Breast epithelium (tissue), 4 donors: ENCODE measurements at regions not wholly inside any gene's neighbourhood (a gene's known extent, or its start where the extent isn't known, plus 50 kb on each side); places are given as distances from the start of the nearest gene placed in this dataset.

Source experiments
- DNase-seq, 2 donors: peaks; one replicate each; pipeline ENCODE4 v3.0.0-alpha.2; 2019; ENCODE audit warnings: low spot score in 2 of 2
- H3K27ac ChIP-seq, 2 donors: fragments of 200-600 bp; sonication (generic) in 1 of 2; one replicate each; pipeline ENCODE4 v1.5.1; 2016 to 2019; ENCODE audit warnings: mild to moderate bottlenecking in 1 of 2
- H3K27me3 ChIP-seq, 2 donors: fragments of 200-600 bp; sonication (generic) in 1 of 2; one replicate each; pipeline versions ENCODE4 v1.5.1 to v1.6.0; 2017 to 2019; ENCODE audit warnings: control low read depth in 1 of 2, mild to moderate bottlenecking in 1 of 2
- H3K36me3 ChIP-seq: fragments of 200-600 bp; one replicate; pipeline ENCODE4 v1.5.1; 2019
- H3K4me1 ChIP-seq, 2 donors: fragments of 200-600 bp; sonication (generic); one replicate each; pipeline ENCODE4 v1.5.1; 2016 to 2019; ENCODE audit warnings: control low read depth in 1 of 2
- H3K4me3 ChIP-seq, 3 donors: fragments of 200-600 bp; sonication (generic); 1 replicate in 2 of 3; 2 replicates in 1 of 3; pipeline ENCODE4 v1.5.1; 2016 to 2019; ENCODE audit warnings: mild to moderate bottlenecking in 3 of 3, moderate library complexity in 2 of 3
- H3K9me3 ChIP-seq, 2 donors: fragments of 200-600 bp; sonication (generic) in 1 of 2; one replicate each; pipeline ENCODE4 v1.5.1; 2016 to 2019; ENCODE audit warnings: control low read depth in 1 of 2
- CTCF ChIP-seq, 3 donors: fragments of 450-650 bp; IDR thresholded peaks; one replicate each; pipeline ENCODE4 v1.5.1; 2016 to 2017; ENCODE audit warnings: antibody characterized with exemption in 3 of 3, mild to moderate bottlenecking in 3 of 3, moderate library complexity in 3 of 3
- POLR2A ChIP-seq: fragments of 450-650 bp; IDR thresholded peaks from one replicate; pipeline ENCODE4 v1.6.1; 2016; ENCODE audit warnings: antibody characterized with exemption, mild to moderate bottlenecking, moderate library complexity
- POLR2AphosphoS5 ChIP-seq, 3 donors: sonication (generic); formaldehyde crosslinking; IDR thresholded peaks; one replicate each; pipeline ENCODE4 v1.6.1; 2017; ENCODE audit warnings: antibody characterized with exemption in 3 of 3
- intact Hi-C: fragments of 100-400 bp; cut with DNase I; formaldehyde crosslinking; loops from one replicate; pipeline ENCODE4 v1.15.1; 2023; ENCODE audit warnings: low total_unique reads

GRCh38 chr17:5825717-5826330, 241.5 kb upstream of the NLRP1 start:
- TF ChIP-seq POLR2A (no peak), CTCF (IDR thresholded peaks at IDR 0.05) (no peak), POLR2AphosphoS5 (IDR thresholded peaks at IDR 0.05) (no peak)
- Histone ChIP-seq H3K27me3 (peaks cover 0 to 3% of the 10 kb centered on the region in 2 donors), H3K9me3 (no peaks in the 10 kb centered on the region), H3K36me3 (no peaks in the 10 kb centered on the region), H3K4me3 (no peak overlapping the region), H3K4me1 (no peaks in the 10 kb centered on the region), H3K27ac (no peak overlapping the region)
- DNase-seq: no peak
- intact Hi-C loops: no loop called here

DNA sequence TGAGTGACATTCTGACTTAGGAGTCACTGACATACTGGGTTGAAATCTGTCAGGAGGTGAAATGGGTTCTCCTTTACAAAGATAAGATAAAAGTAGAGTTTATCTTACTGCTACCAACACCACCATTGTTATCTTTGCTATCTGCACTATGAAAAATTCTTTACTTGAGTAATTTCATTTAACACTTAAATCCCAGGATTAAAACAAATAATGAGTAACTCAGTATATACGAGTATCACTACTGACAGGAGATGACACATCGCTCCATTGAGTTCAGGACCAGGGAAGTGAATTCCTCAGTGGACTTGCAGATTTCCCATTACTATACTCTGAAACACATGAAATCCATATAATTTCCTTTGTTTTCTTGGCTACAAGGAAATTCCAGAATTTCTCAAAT, 242.1 kb upstream of the NLRP1 start:
- Histone ChIP-seq H3K4me3 (no peak overlapping the region), H3K27me3 (peaks cover 0 to 3% of the 10 kb centered on the region in 2 donors), H3K27ac (no peak overlapping the region), H3K4me1 (no peaks in the 10 kb centered on the region), H3K36me3 (no peaks in the 10 kb centered on the region), H3K9me3 (no peaks in the 10 kb centered on the region)
- no peak for DNase-seq
- intact Hi-C loops: no loop called here
- no peak for TF ChIP-seq POLR2A
- no peak for TF ChIP-seq POLR2AphosphoS5 (IDR thresholded peaks at IDR 0.05)
- no peak for TF ChIP-seq CTCF (IDR thresholded peaks at IDR 0.05)

- H3K9me3 ChIP-seq: no peaks in the 10 kb centered on the region
- intact Hi-C loops: no loop called here
These were observed 239.3 kb upstream of the WSCD1 start for GRCh38 chr17:5830921-5831320.

GRCh38 chr17:5832886-5833285, 237.3 kb upstream of the WSCD1 start:
- intact Hi-C loops: no loop called here
- Histone ChIP-seq H3K36me3 (no peaks in the 10 kb centered on the region), H3K27me3 (no peaks in the 10 kb centered on the region), H3K4me3 (no peak overlapping the region), H3K9me3 (no peaks in the 10 kb centered on the region), H3K4me1 (no peaks in the 10 kb centered on the region), H3K27ac (no peak overlapping the region)
- TF ChIP-seq POLR2A: no peak
- TF ChIP-seq POLR2AphosphoS5 (IDR thresholded peaks at IDR 0.05): no peak
- TF ChIP-seq CTCF (IDR thresholded peaks at IDR 0.05): no peak
- no peak for DNase-seq

More at GRCh38 chr17:5830921-5831320, 239.3 kb upstream of the WSCD1 start:
- no peak overlapping the region for H3K27ac ChIP-seq
- DNase-seq: no peak
- TF ChIP-seq POLR2AphosphoS5 (IDR thresholded peaks at IDR 0.05): no peak
- TF ChIP-seq POLR2A: no peak
- TF ChIP-seq CTCF (IDR thresholded peaks at IDR 0.05): no peak
- H3K36me3 ChIP-seq: no peaks in the 10 kb centered on the region
- H3K4me1 ChIP-seq: no peaks in the 10 kb centered on the region
- no peaks in the 10 kb centered on the region for H3K27me3 ChIP-seq
- no peak overlapping the region for H3K4me3 ChIP-seq

DNA sequence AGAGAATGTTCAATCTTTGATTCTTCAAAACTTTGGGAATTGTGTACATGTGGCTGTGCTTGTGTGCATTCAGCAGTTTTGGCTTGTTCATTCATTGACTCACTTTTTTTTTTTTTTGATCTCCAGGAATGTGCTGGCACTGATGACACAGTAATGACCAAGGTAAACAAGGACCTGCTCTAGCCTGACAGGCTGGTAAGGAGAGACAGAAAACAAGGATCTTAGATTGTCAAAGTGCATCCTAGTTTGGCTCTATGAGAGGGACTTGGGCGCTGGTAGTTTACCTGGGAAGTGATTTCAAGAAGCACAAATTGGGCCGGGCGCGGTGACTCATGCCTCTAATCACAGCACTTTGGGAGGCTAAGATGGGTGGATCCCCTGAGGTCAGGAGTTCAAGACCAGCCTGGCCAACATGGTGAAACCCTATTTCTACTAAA, 233.1 kb upstream of the WSCD1 start:
- Histone ChIP-seq H3K27ac (no peak overlapping the region), H3K27me3 (no peaks in the 10 kb centered on the region), H3K9me3 (no peaks in the 10 kb centered on the region), H3K4me3 (no peak overlapping the region), H3K4me1 (no peaks in the 10 kb centered on the region), H3K36me3 (no peaks in the 10 kb centered on the region)
- intact Hi-C loops: no loop called here
- DNase-seq: peak in 1 of 2 donors; percentile 19
- TF ChIP-seq POLR2AphosphoS5 (IDR thresholded peaks at IDR 0.05) (no peak), POLR2A (no peak), CTCF (IDR thresholded peaks at IDR 0.05) (no peak)
